KMS-11 (cell line): ENCODE measurements at regions not wholly inside any gene's neighbourhood (a gene's known extent, or its start where the extent isn't known, plus 50 kb on each side); places are given as distances from the start of the nearest gene placed in this dataset.

ENCODE experiments used
- H2AFZ ChIP-seq: fragments of 200-600 bp; sonication (generic); 2 replicates; pipeline ENCODE4 v1.6.1; 2016; ENCODE audit warnings: antibody characterized with exemption, mixed run types, low read depth
- H3K27ac ChIP-seq: fragments of 200-600 bp; sonication (generic); 2 replicates; pipeline ENCODE4 v1.6.1; 2016; ENCODE audit warnings: mild to moderate bottlenecking, mixed run types
- H3K27me3 ChIP-seq: fragments of 200-600 bp; sonication (generic); 2 replicates; pipeline ENCODE4 v1.6.1; 2017; ENCODE audit warnings: mild to moderate bottlenecking, low read depth, mixed run types, moderate library complexity; ENCODE audit not compliant: insufficient read depth
- H3K36me3 ChIP-seq: fragments of 200-600 bp; sonication (generic); 2 replicates; pipeline ENCODE4 v1.6.1; 2017; ENCODE audit warnings: mild to moderate bottlenecking, mixed run types; ENCODE audit not compliant: insufficient read depth
- H3K4me1 ChIP-seq: fragments of 200-600 bp; sonication (generic); 2 replicates; pipeline ENCODE4 v1.6.1; 2016; ENCODE audit warnings: mild to moderate bottlenecking, low read depth, mixed run types; ENCODE audit not compliant: poor library complexity, severe bottlenecking
- H3K4me2 ChIP-seq: fragments of 200-600 bp; sonication (generic); 2 replicates; pipeline ENCODE4 v1.7.0; 2016; ENCODE audit warnings: mild to moderate bottlenecking, mixed run types
- H3K4me3 ChIP-seq: fragments of 200-600 bp; sonication (generic); IDR thresholded peaks from 2 replicates; pipeline ENCODE4 v1.6.1; 2017; ENCODE audit warnings: low read depth, low read length, mixed read lengths; ENCODE audit not compliant: insufficient read depth
- H3K79me2 ChIP-seq: fragments of 200-600 bp; sonication (generic); 2 replicates; pipeline ENCODE4 v1.6.1; 2016; ENCODE audit warnings: low read depth, mixed run types; ENCODE audit not compliant: insufficient read depth
- H3K9ac ChIP-seq: fragments of 200-600 bp; sonication (generic); 2 replicates; pipeline ENCODE4 v1.6.1; 2016; ENCODE audit warnings: mild to moderate bottlenecking, mixed run types
- H4K20me1 ChIP-seq: fragments of 200-600 bp; sonication (generic); 2 replicates; pipeline ENCODE4 v1.6.1; 2016; ENCODE audit warnings: mild to moderate bottlenecking, mixed run types; ENCODE audit not compliant: insufficient read depth
- CTCF ChIP-seq: fragments of 200-600 bp; sonication (generic); conservative IDR thresholded peaks from 2 replicates; pipeline ENCODE4 v1.6.1; 2017; ENCODE audit warnings: low read depth, mild to moderate bottlenecking, antibody characterized with exemption, low read length, moderate library complexity, mixed read lengths

GRCh38 chr2:16142383-16143361 lies 202.3 kb downstream of the MYCN start:
- H3K9ac ChIP-seq = no peak overlapping the region
- H3K4me2 ChIP-seq = no peak overlapping the region
- no peaks in the 10 kb centered on the region for H3K36me3 ChIP-seq
- peaks cover 6% of the 10 kb centered on the region for H3K4me1 ChIP-seq
- H2AFZ ChIP-seq = no peak overlapping the region
- no peak overlapping the region for H3K4me3 ChIP-seq
- no peaks in the 10 kb centered on the region for H3K79me2 ChIP-seq
- no peak overlapping the region for H3K27ac ChIP-seq
- H4K20me1 ChIP-seq = no peaks in the 10 kb centered on the region
- TF ChIP-seq CTCF = no peak
- no peaks in the 10 kb centered on the region for H3K27me3 ChIP-seq

- H3K27me3 ChIP-seq = no peaks in the 10 kb centered on the region
- H4K20me1 ChIP-seq = no peaks in the 10 kb centered on the region
- H3K9ac ChIP-seq = no peak overlapping the region
- H2AFZ ChIP-seq = no peak overlapping the region
- no peaks in the 10 kb centered on the region for H3K79me2 ChIP-seq
- no peak for TF ChIP-seq CTCF
- no peak overlapping the region for H3K4me2 ChIP-seq
- H3K36me3 ChIP-seq = no peaks in the 10 kb centered on the region
- H3K27ac ChIP-seq = no peak overlapping the region
- no peak overlapping the region for H3K4me3 ChIP-seq
- H3K4me1 ChIP-seq = peaks cover 6% of the 10 kb centered on the region
These were observed 201.2 kb downstream of the MYCN start for GRCh38 chr2:16141641-16141921.

- Histone ChIP-seq H2AFZ (no peak overlapping the region), H3K79me2 (no peaks in the 10 kb centered on the region), H4K20me1 (no peaks in the 10 kb centered on the region), H3K9ac (no peak overlapping the region), H3K4me1 (peaks cover 6% of the 10 kb centered on the region), H3K27me3 (no peaks in the 10 kb centered on the region), H3K27ac (no peak overlapping the region), H3K4me2 (no peak overlapping the region), H3K4me3 (no peak overlapping the region), H3K36me3 (no peaks in the 10 kb centered on the region)
- no peak for TF ChIP-seq CTCF
These were observed 200.7 kb downstream of the MYCN start for GRCh38 chr2:16140771-16141640.

- Histone ChIP-seq H3K27me3 (no peaks in the 10 kb centered on the region), H3K36me3 (no peaks in the 10 kb centered on the region), H3K9ac (no peak overlapping the region), H4K20me1 (no peaks in the 10 kb centered on the region), H3K79me2 (no peaks in the 10 kb centered on the region), H3K4me3 (no peak overlapping the region), H2AFZ (no peak overlapping the region), H3K4me1 (peaks cover 6% of the 10 kb centered on the region), H3K27ac (no peak overlapping the region), H3K4me2 (no peak overlapping the region)
- no peak for TF ChIP-seq CTCF
These were observed 199.6 kb downstream of the MYCN start for GRCh38 chr2:16139663-16140615.
